ENCODE measurements at regions not wholly inside any gene's neighbourhood (a gene's known extent, or its start where the extent isn't known, plus 50 kb on each side); places are given as distances from the start of the nearest gene placed in this dataset.

- TF ChIP-seq CTCF (IDR thresholded peaks at IDR 0.05 in 8 of 11, conservative IDR thresholded peaks at IDR 0.05 in 3 of 11) (no peak), POLR2AphosphoS5 (IDR thresholded peaks at IDR 0.05) (no peak)
Observed at GRCh38 chr6:128767150-128767549, 115.8 kb upstream of the LAMA2 start.
